ENCODE measurements at regions not wholly inside any gene's neighbourhood (a gene's known extent, or its start where the extent isn't known, plus 50 kb on each side); places are given as distances from the start of the nearest gene placed in this dataset.

GRCh38 chr4:43822621-43823020, 626.0 kb downstream of the KCTD8 start:
- TF ChIP-seq CTCF (IDR thresholded peaks at IDR 0.05) (no peak), POLR2A (IDR thresholded peaks at IDR 0.05) (no peak)
